WTC11 (cell line): ENCODE measurements at regions not wholly inside any gene's neighbourhood (a gene's known extent, or its start where the extent isn't known, plus 50 kb on each side); places are given as distances from the start of the nearest gene placed in this dataset.

Experiments
- ATAC-seq: fragments of 200-7000 bp; cut with Tn5 transposase; 2 replicates; pipeline ENCODE4 v1.10.0; 2021; ENCODE audit warnings: mild to moderate bottlenecking, moderate library complexity
- CTCF ChIA-PET: fragments of 300-600 bp; sonication (Branson Sonifier 250); formaldehyde crosslinking; loops from one replicate; lab custom pipeline; 2021; ENCODE audit warnings: antibody characterized with exemption; lab: Charles Lee
- POLR2A ChIA-PET: fragments of 350-600 bp; sonication (Branson Sonifier 250); formaldehyde crosslinking; loops from one replicate; lab custom pipeline; 2021; ENCODE audit warnings: antibody characterized with exemption; lab: Charles Lee
- DNase-seq: peaks from one replicate; pipeline ENCODE4 v3.0.0; 2021; ENCODE audit warnings: low spot score
- H3K27ac Mint-ChIP-seq: 2 replicates; pipeline ENCODE4 v1.8.0; 2021; ENCODE audit warnings: mixed read lengths
- H3K27me3 Mint-ChIP-seq: 2 replicates; pipeline ENCODE4 v1.8.0; 2021; ENCODE audit warnings: low read depth, mild to moderate bottlenecking, moderate library complexity, mixed read lengths
- H3K36me3 Mint-ChIP-seq: 2 replicates; pipeline ENCODE4 v1.8.0; 2021; ENCODE audit warnings: mixed read lengths
- H3K4me1 Mint-ChIP-seq: 2 replicates; pipeline ENCODE4 v1.8.0; 2022; ENCODE audit warnings: mixed read lengths
- H3K4me3 Mint-ChIP-seq: 2 replicates; pipeline ENCODE4 v1.8.0; 2021; ENCODE audit warnings: mild to moderate bottlenecking, moderate library complexity, mixed read lengths
- H3K9me3 Mint-ChIP-seq: 2 replicates; pipeline ENCODE4 v1.8.0; 2021; ENCODE audit warnings: mixed read lengths
- CREM ChIP-seq: sonication (generic); formaldehyde crosslinking; IDR thresholded peaks from 2 replicates; pipeline ENCODE4 v1.8.1; 2022; ENCODE audit warnings: mild to moderate bottlenecking, missing genetic modification reagents, moderate library complexity
- CTCF ChIP-seq: fragments of 200-600 bp; IDR thresholded peaks from 2 replicates; pipeline ENCODE4 v1.8.0; 2022; ENCODE audit warnings: antibody characterized with exemption
- ELF4 ChIP-seq: sonication (generic); formaldehyde crosslinking; IDR thresholded peaks from 2 replicates; pipeline ENCODE4 v1.8.1; 2022; ENCODE audit warnings: low read depth, mild to moderate bottlenecking, moderate library complexity, missing genetic modification reagents
- ESRRA ChIP-seq: sonication (generic); formaldehyde crosslinking; IDR thresholded peaks from 2 replicates; pipeline ENCODE4 v1.8.1; 2022; ENCODE audit warnings: mild to moderate bottlenecking, missing genetic modification reagents, borderline replicate concordance
- ETV6 ChIP-seq: sonication (generic); formaldehyde crosslinking; IDR thresholded peaks from 2 replicates; pipeline ENCODE4 v1.8.1; 2022; ENCODE audit warnings: mild to moderate bottlenecking, missing genetic modification reagents
- GTF2I ChIP-seq: fragments of 250-450 bp; sonication (Bioruptor Pico); conservative IDR thresholded peaks from 2 replicates; pipeline ENCODE4 v1.4.0; 2021; ENCODE audit warnings: mild to moderate bottlenecking
- KAT7 ChIP-seq: sonication (generic); formaldehyde crosslinking; IDR thresholded peaks from 2 replicates; pipeline ENCODE4 v1.8.1; 2023; ENCODE audit warnings: missing genetic modification reagents, mild to moderate bottlenecking, borderline replicate concordance
- NFYB ChIP-seq: sonication (generic); formaldehyde crosslinking; conservative IDR thresholded peaks from 2 replicates; pipeline ENCODE4 v1.8.0; 2022; ENCODE audit warnings: low read depth, missing genetic modification reagents
- NR1H2 ChIP-seq: sonication (generic); formaldehyde crosslinking; IDR thresholded peaks from 2 replicates; pipeline ENCODE4 v1.9.0; 2021; ENCODE audit warnings: mild to moderate bottlenecking, moderate library complexity, missing genetic modification reagents
- SP1 ChIP-seq: sonication (generic); formaldehyde crosslinking; conservative IDR thresholded peaks from 2 replicates; pipeline ENCODE4 v1.8.1; 2022; ENCODE audit warnings: missing genetic modification reagents
- STAT6 ChIP-seq: sonication (generic); formaldehyde crosslinking; conservative IDR thresholded peaks from 2 replicates; pipeline ENCODE4 v1.8.1; 2023; ENCODE audit warnings: mild to moderate bottlenecking, low read depth, missing genetic modification reagents, moderate library complexity
- TCF7 ChIP-seq: sonication (generic); formaldehyde crosslinking; IDR thresholded peaks from 2 replicates; pipeline ENCODE4 v1.8.0; 2022; ENCODE audit warnings: mild to moderate bottlenecking, low read depth, missing genetic modification reagents, moderate library complexity
- ZBTB21 ChIP-seq: sonication (generic); formaldehyde crosslinking; IDR thresholded peaks from 2 replicates; pipeline ENCODE4 v1.8.1; 2023; ENCODE audit warnings: mild to moderate bottlenecking, missing genetic modification reagents, borderline replicate concordance
- ZNF121 ChIP-seq: sonication (generic); formaldehyde crosslinking; IDR thresholded peaks from 2 replicates; pipeline ENCODE4 v1.8.0; 2023; ENCODE audit warnings: missing genetic modification reagents
- ZNF138 ChIP-seq: sonication (generic); formaldehyde crosslinking; conservative IDR thresholded peaks from 2 replicates; pipeline ENCODE4 v1.8.1; 2022; ENCODE audit warnings: mild to moderate bottlenecking, moderate library complexity, missing genetic modification reagents
- ZNF317 ChIP-seq: sonication (generic); formaldehyde crosslinking; IDR thresholded peaks from 2 replicates; pipeline ENCODE4 v1.8.1; 2023; ENCODE audit warnings: low read depth, mild to moderate bottlenecking, moderate library complexity, missing genetic modification reagents, borderline replicate concordance
- TF ChIP-seq, protein P1 (sequence below): sonication (generic); formaldehyde crosslinking; IDR thresholded peaks from 2 replicates; pipeline ENCODE4 v1.8.1; 2023; ENCODE audit warnings: mild to moderate bottlenecking, missing genetic modification reagents, moderate library complexity
- TF ChIP-seq, protein P2 (sequence below): sonication (generic); formaldehyde crosslinking; IDR thresholded peaks from 2 replicates; pipeline ENCODE4 v1.8.0; 2022; ENCODE audit warnings: mild to moderate bottlenecking, missing genetic modification reagents
- TF ChIP-seq, protein P3 (sequence below): fragments of 250-450 bp; sonication (Bioruptor Pico); IDR thresholded peaks from 2 replicates; pipeline ENCODE4 v1.9.0; 2021; ENCODE audit warnings: moderate library complexity, mild to moderate bottlenecking, inconsistent platforms, borderline replicate concordance
- TF ChIP-seq, protein P4 (sequence below): sonication (generic); formaldehyde crosslinking; IDR thresholded peaks from 2 replicates; pipeline ENCODE4 v1.8.1; 2022; ENCODE audit warnings: mild to moderate bottlenecking, moderate library complexity, missing genetic modification reagents

GRCh38 chr2:2698182-2699120 lies 367.4 kb upstream of the MYT1L start (continued):
- TF ChIP-seq, protein P1, sequence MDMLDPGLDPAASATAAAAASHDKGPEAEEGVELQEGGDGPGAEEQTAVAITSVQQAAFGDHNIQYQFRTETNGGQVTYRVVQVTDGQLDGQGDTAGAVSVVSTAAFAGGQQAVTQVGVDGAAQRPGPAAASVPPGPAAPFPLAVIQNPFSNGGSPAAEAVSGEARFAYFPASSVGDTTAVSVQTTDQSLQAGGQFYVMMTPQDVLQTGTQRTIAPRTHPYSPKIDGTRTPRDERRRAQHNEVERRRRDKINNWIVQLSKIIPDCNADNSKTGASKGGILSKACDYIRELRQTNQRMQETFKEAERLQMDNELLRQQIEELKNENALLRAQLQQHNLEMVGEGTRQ (CRISPR knock-in tag), result 0 out of 2 replicates have a peak, but pooled peaks have one; percentile 18
- TF ChIP-seq TCF7 (CRISPR knock-in tag) (no peak), NR1H2 (CRISPR knock-in tag) (no peak), ESRRA (CRISPR knock-in tag) (peak; percentile 27; the same call in 1 of the 2 replicates), ZNF121 (CRISPR knock-in tag) (no peak), CREM (CRISPR knock-in tag) (no peak), KAT7 (no peak), STAT6 (CRISPR knock-in tag) (no peak)
- TF ChIP-seq, protein P2, sequence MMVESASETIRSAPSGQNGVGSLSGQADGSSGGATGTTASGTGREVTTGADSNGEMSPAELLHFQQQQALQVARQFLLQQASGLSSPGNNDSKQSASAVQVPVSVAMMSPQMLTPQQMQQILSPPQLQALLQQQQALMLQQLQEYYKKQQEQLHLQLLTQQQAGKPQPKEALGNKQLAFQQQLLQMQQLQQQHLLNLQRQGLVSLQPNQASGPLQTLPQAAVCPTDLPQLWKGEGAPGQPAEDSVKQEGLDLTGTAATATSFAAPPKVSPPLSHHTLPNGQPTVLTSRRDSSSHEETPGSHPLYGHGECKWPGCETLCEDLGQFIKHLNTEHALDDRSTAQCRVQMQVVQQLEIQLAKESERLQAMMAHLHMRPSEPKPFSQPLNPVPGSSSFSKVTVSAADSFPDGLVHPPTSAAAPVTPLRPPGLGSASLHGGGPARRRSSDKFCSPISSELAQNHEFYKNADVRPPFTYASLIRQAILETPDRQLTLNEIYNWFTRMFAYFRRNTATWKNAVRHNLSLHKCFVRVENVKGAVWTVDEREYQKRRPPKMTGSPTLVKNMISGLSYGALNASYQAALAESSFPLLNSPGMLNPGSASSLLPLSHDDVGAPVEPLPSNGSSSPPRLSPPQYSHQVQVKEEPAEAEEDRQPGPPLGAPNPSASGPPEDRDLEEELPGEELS, result no peak
- TF ChIP-seq, protein P3, sequence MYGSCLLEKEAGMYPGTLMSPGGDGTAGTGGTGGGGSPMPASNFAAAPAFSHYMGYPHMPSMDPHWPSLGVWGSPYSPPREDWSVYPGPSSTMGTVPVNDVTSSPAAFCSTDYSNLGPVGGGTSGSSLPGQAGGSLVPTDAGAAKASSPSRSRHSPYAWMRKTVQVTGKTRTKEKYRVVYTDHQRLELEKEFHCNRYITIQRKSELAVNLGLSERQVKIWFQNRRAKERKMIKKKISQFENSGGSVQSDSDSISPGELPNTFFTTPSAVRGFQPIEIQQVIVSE (CRISPR knock-in tag), result no peak

- Mint-ChIP-seq H3K4me3 (no peak overlapping the region), H3K27me3 (no peaks in the 10 kb centered on the region; the same call in none of the 2 replicates), H3K9me3 (no peaks in the 10 kb centered on the region), H3K4me1 (peaks cover 25% of the 10 kb centered on the region), H3K27ac (no peak overlapping the region), H3K36me3 (no peaks in the 10 kb centered on the region)
- TF ChIP-seq NFYB, result no peak
- no peak for TF ChIP-seq ELF4 (CRISPR knock-in tag)
- no peak for TF ChIP-seq ETV6 (CRISPR knock-in tag)
- TF ChIP-seq ZNF317, result no peak
- TF ChIP-seq ZBTB21 (CRISPR knock-in tag), result no peak
- TF ChIP-seq, protein P4, sequence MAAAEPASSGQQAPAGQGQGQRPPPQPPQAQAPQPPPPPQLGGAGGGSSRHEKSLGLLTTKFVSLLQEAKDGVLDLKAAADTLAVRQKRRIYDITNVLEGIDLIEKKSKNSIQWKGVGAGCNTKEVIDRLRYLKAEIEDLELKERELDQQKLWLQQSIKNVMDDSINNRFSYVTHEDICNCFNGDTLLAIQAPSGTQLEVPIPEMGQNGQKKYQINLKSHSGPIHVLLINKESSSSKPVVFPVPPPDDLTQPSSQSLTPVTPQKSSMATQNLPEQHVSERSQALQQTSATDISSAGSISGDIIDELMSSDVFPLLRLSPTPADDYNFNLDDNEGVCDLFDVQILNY (CRISPR knock-in tag), result no peak
- no peak for TF ChIP-seq KAT7
- TF ChIP-seq CTCF, result no peak
- TF ChIP-seq ZNF138 (CRISPR knock-in tag), result no peak
- TF ChIP-seq GTF2I (CRISPR knock-in tag), result no peak
- no peak for TF ChIP-seq SP1
- DNase-seq, result no peak
- ChIA-PET CTCF (no interaction called here), POLR2A (no interaction called here)
- ATAC-seq, result no peak
These were observed 365.8 kb upstream of the MYT1L start for GRCh38 chr2:2696733-2697455.
